Right cardiac atrium (tissue), 5 donors: ENCODE measurements at regions not wholly inside any gene's neighbourhood (a gene's known extent, or its start where the extent isn't known, plus 50 kb on each side); places are given as distances from the start of the nearest gene placed in this dataset.
"Not testable (repeated sequence)": the region's sequence is repeated elsewhere in the genome, so short reads cannot be mapped to it uniquely, and the experiment has no call there.

Experiments
- ATAC-seq, 2 donors: fragments of 200-7000 bp; cut with Tn5 transposase; one replicate each; pipeline versions ENCODE4 v1.8.0 to v1.9.1; 2020; ENCODE audit warnings: moderate library complexity in 2 of 2, mild to moderate bottlenecking in 1 of 2
- DNase-seq, 3 donors: peaks; one replicate each; pipeline ENCODE4 v3.0.0-alpha.2; 2020
- H3K27ac ChIP-seq: one replicate; pipeline ENCODE4 v1.5.1; 2013; ENCODE audit warnings: mild to moderate bottlenecking, low read length, control low read depth, moderate library complexity
- H3K27me3 ChIP-seq: one replicate; pipeline ENCODE4 v1.6.1; 2013; ENCODE audit not compliant: control insufficient read depth, insufficient read depth
- H3K4me1 ChIP-seq: one replicate; pipeline ENCODE4 v1.6.1; 2013; ENCODE audit warnings: low read length; ENCODE audit not compliant: control insufficient read depth, insufficient read depth
- H3K4me3 ChIP-seq: one replicate; pipeline ENCODE4 v1.5.1; 2013; ENCODE audit warnings: low read length, control low read depth
- H3K9me3 ChIP-seq: one replicate; pipeline ENCODE4 v1.6.1; 2013; ENCODE audit warnings: low read length; ENCODE audit not compliant: control insufficient read depth
- WGBS: extraction: QIAGEN DNeasy Blood & Tissue Kit; methylation state at CpG from one replicate; pipeline ENCODE4 v1.1.7; 2013; 5-methylcytosine and 5-hydroxymethylcytosine counted together
- intact Hi-C, 4 donors: fragments of 100-400 bp; cut with DNase I; formaldehyde crosslinking; loops; one replicate each; pipeline versions ENCODE4 v1.11.0 to v1.14.0; 2022 to 2023
- donor health status: healthy with polysubstance abuse.
- donor health status: DM: no; HTN: yes; CAD: no.
- donor health status: DM: no; HTN: no; CAD: no.
- donor health status: DM: no; HTN: yes; CAD: no; lungs with severe emphysema.
- donor health status: DM: yes; HTN: yes; CAD: no.

DNA sequence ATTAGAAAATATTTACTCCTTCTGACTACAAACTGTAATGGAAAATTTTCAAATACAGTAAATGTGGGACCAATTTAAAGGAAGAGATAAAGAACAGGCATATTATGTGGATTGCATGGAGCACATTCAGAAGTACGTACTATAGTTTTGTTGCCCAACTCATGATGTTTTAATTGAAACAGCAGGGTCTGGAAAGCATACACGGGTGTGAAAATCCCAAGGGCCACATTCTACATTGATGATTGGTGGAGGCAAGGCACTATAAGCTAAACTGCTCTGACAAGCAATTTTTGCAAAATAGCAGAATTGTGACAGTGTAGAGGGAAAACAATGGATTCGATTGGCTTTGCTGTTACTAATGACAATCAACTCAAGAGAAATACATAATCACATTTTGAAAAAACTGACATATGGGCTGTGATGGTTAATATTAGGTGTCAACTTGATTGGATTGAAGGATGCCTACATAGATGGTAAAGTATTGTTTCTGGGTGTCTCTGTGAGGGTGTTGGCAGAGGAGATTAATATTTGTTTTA lies 458.6 kb downstream of the PYDC2 start:
- Histone ChIP-seq H3K4me3 (no peak overlapping the region), H3K27ac (no peak overlapping the region), H3K27me3 (no peaks in the 10 kb centered on the region), H3K4me1 (no peaks in the 10 kb centered on the region), H3K9me3 (no peaks in the 10 kb centered on the region)
- 52% methylated on average over 3 of the region's 3 CpGs for WGBS
- intact Hi-C loops, result no loop called here
- DNase-seq (no peak), ATAC-seq (no peak)

GRCh38 chr3:191922570-191922969 lies 461.6 kb downstream of the PYDC2 start:
- Histone ChIP-seq H3K4me1 (no peaks in the 10 kb centered on the region), H3K4me3 (no peak overlapping the region), H3K9me3 (no peaks in the 10 kb centered on the region), H3K27me3 (no peaks in the 10 kb centered on the region), H3K27ac (no peak overlapping the region)
- ATAC-seq (no peak), DNase-seq (no peak)
- intact Hi-C loops, result no loop called here
- 83% methylated on average over 5 of the region's 5 CpGs for WGBS

GRCh38 chr3:191927183-191927817 lies 466.3 kb downstream of the PYDC2 start:
- intact Hi-C loops, DNase-seq, H3K4me3 ChIP-seq, H3K4me1 ChIP-seq, H3K27ac ChIP-seq, ATAC-seq, H3K9me3 ChIP-seq, H3K27me3 ChIP-seq: not testable (repeated sequence)
- 87% methylated on average over 8 of the region's 8 CpGs for WGBS

- H3K4me3 ChIP-seq, intact Hi-C loops, H3K27ac ChIP-seq, H3K9me3 ChIP-seq, DNase-seq, ATAC-seq, H3K27me3 ChIP-seq, H3K4me1 ChIP-seq: not testable (repeated sequence)
- WGBS, result 72% methylated on average over 6 of the region's 6 CpGs
These were observed 467.0 kb downstream of the PYDC2 start for GRCh38 chr3:191927998-191928397.

DNA sequence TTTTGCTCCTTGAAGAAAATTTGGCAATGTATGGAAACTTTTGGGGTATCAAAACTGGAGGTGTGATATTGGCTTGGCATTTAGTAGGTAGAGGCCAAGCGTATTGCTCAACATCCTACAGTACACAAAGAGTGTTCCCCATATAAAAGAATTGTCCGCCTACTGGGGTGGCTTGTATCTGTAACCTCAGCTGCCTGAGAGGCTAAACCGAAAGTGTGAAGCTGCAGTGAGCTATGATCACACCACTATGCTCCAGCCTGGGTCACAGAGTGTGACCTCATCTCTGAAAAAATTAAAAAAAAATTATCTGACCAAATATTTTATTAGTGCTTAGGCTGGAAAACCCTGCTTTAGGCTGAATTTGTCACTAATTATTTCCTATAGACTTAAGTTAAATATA lies 483.9 kb downstream of the PYDC2 start:
- DNase-seq (no peak), ATAC-seq (no peak)
- Histone ChIP-seq H3K4me1 (no peaks in the 10 kb centered on the region), H3K27me3 (no peaks in the 10 kb centered on the region), H3K9me3 (no peaks in the 10 kb centered on the region), H3K4me3 (no peak overlapping the region), H3K27ac (no peak overlapping the region)
- 90% methylated on average over 3 of the region's 3 CpGs for WGBS
- intact Hi-C loops, result no loop called here

DNA sequence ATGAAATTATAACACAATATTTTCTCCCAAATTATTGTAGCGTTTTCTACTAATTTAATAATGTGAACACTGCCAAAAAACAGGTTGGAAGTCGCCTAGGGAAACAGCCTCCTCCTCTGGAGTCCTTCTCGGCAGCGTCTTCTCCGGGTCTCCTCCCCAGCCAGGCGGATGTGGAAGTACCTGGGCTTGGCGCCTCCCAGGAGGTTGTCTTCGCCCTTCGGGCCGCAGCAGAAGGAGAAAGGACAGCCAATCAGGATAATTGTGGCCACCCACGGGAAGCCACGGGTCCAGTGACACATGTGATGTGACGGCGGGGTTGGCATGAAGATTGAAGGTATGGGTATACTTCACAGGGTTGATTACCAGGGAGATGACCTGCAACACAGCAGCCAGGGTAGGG lies 491.2 kb downstream of the PYDC2 start:
- Histone ChIP-seq H3K4me1 (no peaks in the 10 kb centered on the region), H3K4me3 (no peak overlapping the region), H3K27ac (no peak overlapping the region), H3K9me3 (no peaks in the 10 kb centered on the region), H3K27me3 (no peaks in the 10 kb centered on the region)
- 94% methylated on average over 14 of the region's 14 CpGs for WGBS
- DNase-seq, result no peak
- intact Hi-C loops, result no loop called here
- no peak for ATAC-seq

- Histone ChIP-seq H3K4me3 (no peak overlapping the region), H3K9me3 (no peaks in the 10 kb centered on the region), H3K27me3 (no peaks in the 10 kb centered on the region), H3K27ac (no peak overlapping the region), H3K4me1 (no peaks in the 10 kb centered on the region)
- 91% methylated on average over 21 of the region's 21 CpGs for WGBS
- ATAC-seq (no peak), DNase-seq (peak in 1 of 3 donors; percentile 18)
- intact Hi-C loops, result no loop called here
These were observed 491.6 kb downstream of the PYDC2 start for GRCh38 chr3:191952609-191953008.

DNA sequence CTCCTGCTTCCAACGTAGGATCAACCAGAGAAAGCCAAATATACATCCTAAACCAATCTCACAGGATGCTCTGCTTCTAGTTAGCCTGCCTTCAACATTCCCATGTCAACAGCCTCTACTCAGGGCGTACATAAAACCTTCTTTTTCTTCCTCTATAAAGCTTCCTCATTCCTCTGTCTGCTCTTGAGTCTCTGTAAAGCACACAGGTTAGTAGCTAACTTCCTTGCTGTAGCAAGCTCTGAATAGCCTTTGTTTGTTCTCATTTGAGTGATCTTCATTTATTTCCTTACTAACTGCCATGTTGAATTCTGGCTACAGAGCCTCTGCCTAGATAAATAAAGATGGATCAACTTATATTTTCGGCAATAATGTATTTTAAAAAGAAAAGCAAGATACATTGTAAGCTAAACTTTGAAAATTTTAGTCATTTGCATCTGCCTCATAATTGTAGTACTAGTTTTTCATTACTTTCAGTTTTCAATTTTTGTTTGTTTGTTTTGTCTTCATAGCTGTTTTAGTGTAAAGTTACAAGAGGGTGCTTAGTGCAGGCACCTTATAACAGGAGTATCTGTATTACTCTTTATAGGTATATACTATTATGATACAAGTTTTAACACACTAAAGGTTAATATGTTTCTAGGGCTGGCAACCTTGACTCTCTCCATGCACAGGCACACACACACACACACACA lies 498.2 kb downstream of the PYDC2 start:
- intact Hi-C loops, result no loop called here
- no peaks in the 10 kb centered on the region for H3K4me1 ChIP-seq
- ATAC-seq (no peak), DNase-seq (no peak)
- H3K27ac ChIP-seq, result no peak overlapping the region
- 70% methylated on average over 3 of the region's 3 CpGs for WGBS
- H3K4me3 ChIP-seq, result no peak overlapping the region
- no peaks in the 10 kb centered on the region for H3K27me3 ChIP-seq
- no peaks in the 10 kb centered on the region for H3K9me3 ChIP-seq

DNA sequence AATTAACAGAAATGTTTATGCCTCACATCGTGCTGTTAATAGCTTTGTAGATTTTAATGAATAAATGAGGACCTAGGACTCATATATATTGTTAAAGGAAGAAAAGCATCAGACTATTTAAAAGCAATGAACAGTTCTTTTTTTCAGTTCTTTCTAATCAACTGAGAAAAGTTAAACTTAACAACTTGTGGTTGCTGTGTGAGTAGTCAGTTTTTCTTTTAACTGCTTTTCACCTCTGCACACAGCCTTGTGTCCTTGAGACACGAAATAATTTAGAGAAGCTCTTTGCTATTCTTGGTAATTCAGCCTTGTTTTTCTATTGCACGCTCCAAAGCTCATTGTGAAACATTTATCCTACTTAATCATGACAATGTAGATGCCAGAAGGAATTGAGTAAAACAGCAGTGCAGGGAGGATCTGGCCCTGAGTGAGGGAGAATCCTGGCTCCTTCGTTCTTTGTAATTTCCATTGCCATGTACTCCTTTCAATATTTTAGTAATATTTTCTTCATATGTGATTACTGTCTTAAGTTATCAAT lies 499.0 kb downstream of the PYDC2 start:
- H3K9me3 ChIP-seq, result no peaks in the 10 kb centered on the region
- H3K27me3 ChIP-seq, result no peaks in the 10 kb centered on the region
- no peak for ATAC-seq
- H3K4me3 ChIP-seq, result no peak overlapping the region
- no peaks in the 10 kb centered on the region for H3K4me1 ChIP-seq
- WGBS, result 48% methylated on average over 4 of the region's 4 CpGs
- no peak overlapping the region for H3K27ac ChIP-seq
- intact Hi-C loops, result no loop called here
- DNase-seq, result no peak

DNA sequence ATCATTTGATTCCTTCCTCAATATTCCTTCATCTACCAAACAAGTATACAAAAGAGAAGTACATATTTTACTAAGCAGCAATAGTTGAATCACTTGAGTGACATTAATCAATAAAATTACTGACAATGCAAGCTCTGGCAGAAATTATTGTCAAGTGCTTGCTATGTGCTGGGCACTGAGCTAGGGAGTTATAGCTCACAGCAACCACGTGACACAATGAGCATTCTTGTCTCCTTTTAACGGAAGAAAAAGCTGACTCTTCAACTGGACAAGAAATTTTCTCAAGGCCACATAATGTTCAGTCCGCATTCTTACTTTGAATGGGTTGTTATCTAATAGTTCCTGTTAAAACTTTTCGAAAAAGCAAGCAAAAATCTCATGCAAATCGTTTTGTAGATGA lies 500.1 kb downstream of the PYDC2 start:
- no peak overlapping the region for H3K4me3 ChIP-seq
- H3K27me3 ChIP-seq, result no peaks in the 10 kb centered on the region
- H3K9me3 ChIP-seq, result no peaks in the 10 kb centered on the region
- intact Hi-C loops, result no loop called here
- H3K27ac ChIP-seq, result no peak overlapping the region
- 56% methylated on average over 5 of the region's 5 CpGs for WGBS
- DNase-seq, result no peak
- ATAC-seq, result no peak
- no peaks in the 10 kb centered on the region for H3K4me1 ChIP-seq

DNA sequence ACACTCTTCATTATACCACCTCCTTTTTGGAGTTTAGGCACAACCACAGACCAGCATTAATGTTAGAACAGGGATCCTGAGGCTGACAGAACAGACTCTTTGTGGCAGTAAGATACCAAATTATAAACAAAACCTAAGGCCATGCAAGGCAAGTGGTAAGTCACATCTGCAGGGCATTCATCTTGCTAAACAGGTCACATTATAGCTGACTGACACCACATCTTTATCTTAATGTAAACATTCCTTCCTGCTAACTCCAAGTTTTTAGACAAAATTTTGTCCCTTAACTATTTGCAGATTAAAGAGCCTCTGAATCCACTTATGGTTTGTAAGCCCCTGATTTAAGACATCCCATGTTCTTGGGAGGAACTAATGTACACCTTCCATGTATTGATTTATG lies 500.6 kb downstream of the PYDC2 start:
- DNase-seq, result no peak
- Histone ChIP-seq H3K27me3 (no peaks in the 10 kb centered on the region), H3K4me3 (no peak overlapping the region), H3K4me1 (no peaks in the 10 kb centered on the region), H3K9me3 (no peaks in the 10 kb centered on the region), H3K27ac (no peak overlapping the region)
- ATAC-seq, result no peak
- intact Hi-C loops, result no loop called here
